Ovary (tissue), 3 donors: ENCODE measurements at regions not wholly inside any gene's neighbourhood (a gene's known extent, or its start where the extent isn't known, plus 50 kb on each side); places are given as distances from the start of the nearest gene placed in this dataset.

Experiments
- CTCF ChIP-seq, 3 donors: fragments of 450-650 bp in 2 of 3; fragments of 200-600 bp in 1 of 3; IDR thresholded peaks; one replicate each; pipeline versions ENCODE4 v1.5.1 to v1.8.0; 2016 to 2022; ENCODE audit warnings: antibody characterized with exemption in 3 of 3, mild to moderate bottlenecking in 1 of 3
- EP300 ChIP-seq: sonication (generic); formaldehyde crosslinking; IDR thresholded peaks from one replicate; pipeline ENCODE4 v1.6.1; 2017; ENCODE audit warnings: antibody characterized with exemption
- donor health status: DM: no; HTN: no; CAD: no.

DNA sequence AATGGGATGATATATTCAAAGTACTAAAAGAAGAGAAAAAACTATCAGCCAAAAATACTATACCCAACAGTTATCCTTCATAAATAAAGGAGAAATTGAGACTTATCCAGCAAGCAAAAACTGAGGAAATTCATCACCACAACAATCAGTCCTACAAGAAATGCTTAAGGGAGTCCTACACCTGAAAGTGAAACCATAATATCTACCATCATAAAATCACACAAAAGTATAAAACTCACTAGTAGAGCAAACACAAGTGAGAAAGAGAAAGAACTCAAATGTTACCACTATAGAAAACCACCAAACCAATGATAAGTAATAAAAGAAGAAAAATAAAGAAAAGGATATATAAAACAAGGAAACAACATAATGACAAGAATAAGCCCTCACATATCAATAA is 103.6 kb upstream of the NEO1 start:
- no peak for TF ChIP-seq CTCF (IDR thresholded peaks at IDR 0.05)
- no peak for TF ChIP-seq EP300
